Dedifferentiated amniotic fluid mesenchymal stem cell (primary cell): ENCODE measurements at regions not wholly inside any gene's neighbourhood (a gene's known extent, or its start where the extent isn't known, plus 50 kb on each side); places are given as distances from the start of the nearest gene placed in this dataset.
A peak's percentile ranks its signal among the peaks of the same experiment; 100 is the strongest.

Experiments used
- DNase-seq: peaks from one replicate; pipeline ENCODE4 v3.0.0-alpha.2; 2016; ENCODE audit errors: extremely low spot score

DNA sequence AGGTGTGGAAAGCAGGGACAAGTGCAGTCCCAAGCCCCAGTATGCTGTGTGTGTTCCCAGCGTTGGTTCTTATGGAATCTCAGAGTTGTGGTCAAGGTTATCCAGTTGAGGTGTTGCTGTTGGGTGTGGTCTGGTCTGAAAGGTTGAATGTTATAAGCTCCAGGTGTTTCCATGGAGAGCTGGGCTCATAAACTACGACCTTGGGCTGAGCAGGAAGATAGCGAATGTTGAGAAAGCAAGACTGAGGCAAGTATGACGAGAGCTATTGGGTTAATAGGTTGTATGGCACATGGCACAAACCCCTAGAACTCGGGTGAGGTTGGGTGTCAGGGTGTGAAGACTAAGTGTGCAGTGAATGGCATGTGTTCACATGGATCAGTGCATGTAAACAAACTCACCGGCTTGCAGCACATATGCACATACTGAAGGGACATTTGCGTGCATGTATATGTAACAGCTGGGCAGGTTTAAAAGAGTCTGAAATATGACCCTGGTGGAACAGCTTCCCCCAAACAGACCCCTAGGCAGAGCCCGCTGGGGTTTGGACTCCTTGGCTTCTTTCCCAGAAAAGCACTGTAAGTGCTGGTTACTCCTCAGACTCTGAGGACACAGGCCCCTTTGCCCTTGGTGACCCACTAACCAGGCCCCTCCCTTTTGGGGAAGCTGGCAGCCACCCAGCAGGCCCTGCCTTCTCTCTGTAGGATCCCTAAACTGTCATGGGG is 117.5 kb downstream of the NAV1 start:
- peak; percentile 71 for DNase-seq

DNA sequence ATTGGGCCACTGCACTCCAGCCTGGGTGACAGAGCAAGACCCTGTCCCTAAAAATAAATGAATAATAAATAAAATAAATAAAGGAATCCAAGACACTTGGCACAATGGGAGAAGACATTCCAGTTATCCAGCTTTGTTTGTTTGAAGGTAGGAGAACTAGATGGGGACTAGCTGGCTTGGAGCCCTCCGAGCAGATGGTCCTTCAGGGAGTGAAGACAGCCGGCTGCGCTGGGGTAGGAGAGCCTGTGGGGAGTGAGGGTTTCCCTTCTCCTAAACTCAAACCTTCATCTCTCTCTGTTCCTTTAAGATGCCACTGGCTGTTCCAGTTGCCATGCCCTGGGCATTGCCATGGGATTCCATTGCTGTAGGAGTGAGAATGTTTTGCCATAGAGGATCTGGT is 120.6 kb downstream of the NAV1 start:
- DNase-seq, result no peak

DNA sequence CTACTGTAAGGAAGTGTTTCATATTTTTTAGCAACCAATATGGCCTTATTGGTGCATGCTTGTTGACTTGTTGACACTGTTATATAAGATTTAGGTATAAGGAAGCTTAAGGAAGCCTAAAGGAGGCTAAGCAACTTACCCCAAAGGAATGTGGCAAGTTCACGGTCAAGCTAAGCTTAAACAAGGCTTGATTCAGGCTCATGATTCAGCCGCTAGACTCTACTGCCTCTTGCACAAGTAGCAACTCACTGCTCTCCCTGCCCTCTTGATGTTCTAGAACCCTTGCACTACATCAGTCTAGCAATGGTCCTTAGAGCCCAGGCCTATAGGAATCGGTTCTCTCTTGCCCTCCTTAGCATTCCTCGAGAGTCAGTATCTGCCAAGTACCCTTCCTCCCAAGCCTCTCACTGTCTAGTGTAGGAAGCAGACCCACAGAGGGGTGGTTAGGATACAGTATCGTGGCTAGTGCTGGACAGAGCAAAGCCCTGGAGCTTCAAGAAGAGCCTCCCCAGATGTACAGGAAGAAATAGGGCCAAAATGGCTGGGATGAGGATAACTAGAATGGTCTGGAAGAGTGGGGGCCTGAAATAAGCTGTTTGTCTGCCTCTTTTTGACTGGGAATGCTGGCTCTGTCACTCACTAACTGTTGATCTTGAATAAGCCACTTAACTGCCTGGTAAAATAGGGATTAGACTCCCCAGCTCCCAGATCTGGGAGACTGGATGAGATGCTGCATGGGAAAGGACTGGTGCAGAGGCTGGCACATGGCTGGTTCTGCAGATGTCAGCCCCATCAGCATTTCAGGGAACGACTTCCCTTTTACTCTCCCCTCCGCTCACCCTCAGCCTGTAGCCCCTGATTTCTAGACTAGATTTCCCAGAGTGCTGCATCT is 122.2 kb downstream of the NAV1 start:
- DNase-seq, result no peak

DNA sequence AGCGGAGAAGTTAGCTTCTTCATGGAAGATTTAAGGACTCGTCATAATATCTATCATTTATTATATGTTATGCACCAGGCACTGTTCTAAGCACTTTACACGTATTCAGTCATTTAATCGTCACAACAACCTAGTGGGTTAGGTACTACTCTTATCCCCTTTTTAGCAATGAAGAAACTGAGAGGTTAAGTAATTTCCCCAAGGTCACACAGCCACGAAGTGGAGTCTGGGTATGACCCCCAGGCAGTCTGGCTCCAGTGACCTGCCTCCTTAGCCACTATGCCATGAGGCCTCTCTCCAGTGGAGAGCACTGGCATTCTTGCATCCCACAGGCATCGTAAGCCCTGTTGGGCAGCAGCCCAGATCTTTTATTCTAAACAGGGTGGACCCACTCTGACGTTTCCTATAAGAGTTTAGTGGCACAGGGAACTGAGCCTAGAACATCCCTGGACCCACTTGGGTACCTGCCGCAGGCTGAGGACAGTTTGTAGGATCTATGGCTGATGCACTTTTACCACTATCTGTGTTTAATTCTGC is 123.0 kb downstream of the NAV1 start:
- no peak for DNase-seq

DNA sequence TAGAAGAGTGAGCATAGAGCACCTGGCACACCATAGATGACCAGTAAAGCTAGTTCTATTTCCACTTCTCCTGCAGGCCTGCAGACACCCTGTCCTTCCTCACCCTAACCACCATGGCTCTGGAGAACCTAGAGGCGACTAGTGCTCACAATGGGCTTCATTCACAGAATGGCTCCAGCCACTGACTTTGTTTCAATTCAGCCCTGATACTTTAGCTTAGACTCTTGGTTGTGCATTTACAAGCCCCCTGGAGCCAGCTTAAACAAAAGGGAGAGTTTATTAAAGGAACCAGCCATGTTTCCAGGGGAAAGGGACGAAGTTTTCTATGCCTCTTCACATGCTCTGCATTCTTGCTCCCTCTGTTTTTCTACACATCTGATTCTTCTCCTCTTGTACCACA is 123.7 kb downstream of the NAV1 start:
- no peak for DNase-seq

DNA sequence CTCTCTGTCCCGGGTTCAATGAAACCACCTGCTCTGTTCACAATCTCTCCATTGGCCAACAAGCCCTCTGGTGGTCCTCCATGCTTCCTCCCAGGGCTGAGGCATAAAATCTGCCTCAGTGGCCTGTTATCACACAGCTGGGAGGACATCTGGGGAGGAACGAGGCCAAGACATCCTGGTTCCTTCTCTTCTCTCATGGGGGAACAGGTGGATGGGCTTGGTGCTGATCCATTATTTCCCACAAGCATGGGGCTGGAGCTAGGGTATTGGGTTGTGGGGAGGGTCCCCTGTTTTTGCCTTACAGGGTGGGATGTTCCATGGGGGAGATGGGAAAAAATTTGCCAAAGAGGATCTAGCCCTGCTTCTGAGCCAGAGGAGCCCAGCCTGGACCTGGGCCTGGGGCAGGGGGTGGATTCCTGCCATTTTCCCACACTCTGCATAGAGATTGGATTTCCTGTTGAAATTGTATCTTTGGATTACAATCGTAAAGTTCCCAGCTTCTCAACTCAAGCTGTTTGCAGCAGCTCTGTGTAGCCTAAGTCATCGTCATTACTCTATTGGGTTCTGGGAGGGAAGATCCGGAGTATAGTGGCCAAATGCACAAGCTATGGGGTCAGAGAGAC is 124.7 kb downstream of the NAV1 start:
- no peak for DNase-seq

DNA sequence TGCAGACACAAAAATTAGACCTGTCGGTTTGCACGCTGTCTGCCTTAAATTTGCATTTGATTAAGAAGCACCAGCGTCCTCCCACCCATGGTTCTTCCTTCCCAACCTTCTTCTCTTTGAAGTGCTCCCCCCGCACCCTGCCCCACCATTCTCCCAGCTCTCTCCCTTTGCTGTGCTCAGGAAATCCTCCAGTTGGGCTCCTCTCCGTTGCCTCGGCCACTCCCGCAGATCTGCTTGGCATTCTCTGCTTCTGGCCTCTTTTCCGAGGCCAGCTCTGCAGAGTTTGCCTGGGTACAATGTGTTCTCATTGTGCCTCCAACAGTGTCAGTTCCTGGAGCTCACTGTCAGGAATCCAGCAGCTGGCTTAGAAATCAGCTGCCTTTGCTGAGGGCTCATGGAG is 126.1 kb downstream of the NAV1 start:
- no peak for DNase-seq

DNA sequence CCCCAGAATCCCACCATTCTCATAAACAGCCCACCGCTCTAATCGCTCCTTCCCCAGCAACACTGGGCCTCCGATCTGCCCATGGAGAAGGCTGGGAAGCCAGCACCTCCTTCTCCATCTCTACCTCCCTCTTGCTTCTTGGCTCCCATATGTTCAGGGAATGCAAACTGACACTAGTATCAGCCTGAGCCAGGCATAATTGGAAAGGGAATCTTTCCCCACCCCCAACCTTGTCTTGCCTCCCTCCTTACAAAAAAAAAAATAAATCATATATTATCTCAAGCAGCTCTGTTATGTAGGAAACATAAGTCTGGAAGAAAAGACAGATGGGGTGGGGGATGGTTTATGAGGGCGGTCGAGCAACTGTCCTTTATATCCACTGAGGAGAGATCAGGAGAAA is 127.2 kb downstream of the NAV1 start:
- no peak for DNase-seq

DNA sequence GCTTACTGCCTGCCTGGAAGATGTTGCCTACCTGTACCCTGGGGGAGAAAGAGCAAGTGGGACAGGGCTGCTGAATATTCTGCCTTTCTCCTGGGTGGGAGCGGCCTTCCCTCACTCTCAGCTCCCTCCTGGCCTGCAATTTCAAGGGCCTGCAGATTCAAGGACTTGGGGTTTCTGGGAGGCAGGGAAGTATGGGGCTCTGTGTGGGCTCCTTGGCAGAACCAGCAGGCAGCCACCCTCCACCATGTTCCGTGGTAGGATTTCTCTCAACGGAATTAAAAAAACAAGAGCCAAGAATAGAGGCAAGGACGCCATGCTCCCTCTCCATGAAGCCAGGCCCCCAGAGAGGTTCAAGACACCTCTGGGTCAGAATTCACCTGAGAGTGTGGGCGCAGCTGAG is 127.7 kb downstream of the NAV1 start:
- no peak for DNase-seq

DNA sequence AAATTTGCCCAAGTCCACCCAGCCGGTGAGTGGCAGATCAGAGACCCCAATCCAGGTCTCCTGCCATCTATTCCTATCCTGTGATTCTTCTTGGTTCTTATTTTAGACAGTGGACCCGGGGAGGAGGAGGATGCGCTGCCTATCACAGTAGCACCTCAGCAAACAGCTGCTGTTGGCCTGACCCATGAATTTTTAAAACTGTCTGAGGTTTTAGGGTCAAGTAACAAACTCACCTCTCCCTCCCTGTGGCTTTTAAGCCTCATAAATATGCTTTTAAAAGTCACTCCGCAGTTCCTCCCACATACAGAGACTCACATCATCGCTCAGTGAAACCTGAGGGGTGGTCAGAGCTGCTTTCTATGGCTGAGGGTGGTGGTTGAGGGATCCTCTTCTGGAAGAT is 128.6 kb downstream of the NAV1 start:
- no peak for DNase-seq

DNA sequence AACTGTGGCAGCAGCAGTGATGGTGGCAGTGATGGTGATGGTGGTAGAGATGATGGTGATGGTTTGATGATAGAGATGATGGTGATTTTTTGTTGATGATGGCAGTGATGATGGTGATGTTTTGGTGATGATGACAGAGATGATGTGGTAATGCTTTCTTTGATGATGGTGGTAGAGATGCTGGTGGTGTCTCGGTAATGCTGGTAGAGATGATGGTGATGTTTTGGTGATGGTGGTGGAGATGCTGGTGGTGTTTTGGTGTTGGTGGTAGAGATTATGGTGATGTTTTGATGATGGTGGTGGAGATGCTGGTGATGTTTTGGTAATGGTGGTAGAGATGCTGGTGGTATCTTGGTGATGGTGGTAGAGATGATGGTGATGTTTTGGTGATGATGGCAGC is 131.6 kb downstream of the NAV1 start:
- DNase-seq, result no peak

DNA sequence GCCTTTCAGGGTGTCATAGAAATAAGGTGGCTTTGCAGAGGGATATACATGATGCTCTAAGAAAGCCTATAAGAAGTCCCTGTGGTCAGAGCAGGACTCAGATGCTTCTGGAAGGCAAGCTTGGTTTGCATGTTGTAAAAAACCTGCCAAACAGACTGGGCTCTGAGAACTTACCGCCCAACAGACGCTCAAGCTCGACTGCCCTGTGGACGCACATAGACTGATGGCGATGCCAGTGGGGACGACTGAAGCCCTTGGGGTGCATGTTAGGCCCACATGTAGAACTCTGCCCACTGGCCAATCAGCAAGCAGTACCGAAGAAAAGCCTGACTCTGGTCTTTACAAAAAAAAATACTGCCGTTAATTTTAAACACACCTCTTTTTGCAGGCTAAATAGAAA is 133.8 kb downstream of the NAV1 start:
- no peak for DNase-seq

DNA sequence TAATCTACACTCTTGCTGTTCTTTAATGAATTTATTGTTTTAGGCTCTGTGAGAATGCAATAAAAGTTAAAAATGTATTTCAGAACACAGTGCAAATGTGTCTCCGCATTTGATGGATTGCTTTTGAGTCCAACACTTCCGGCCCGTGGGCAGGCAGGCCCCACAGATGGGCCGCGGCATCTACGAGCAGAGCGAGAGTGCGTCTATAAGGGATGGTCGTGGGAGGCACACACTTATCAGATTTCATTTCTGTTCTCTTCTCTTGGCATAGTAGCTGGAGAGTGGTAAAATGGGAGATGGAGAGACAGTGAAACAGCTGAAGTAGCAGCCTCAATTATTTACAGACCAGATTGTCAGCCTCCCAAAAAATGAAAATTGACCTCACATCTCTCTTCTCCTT is 134.2 kb downstream of the NAV1 start:
- DNase-seq, result no peak

DNA sequence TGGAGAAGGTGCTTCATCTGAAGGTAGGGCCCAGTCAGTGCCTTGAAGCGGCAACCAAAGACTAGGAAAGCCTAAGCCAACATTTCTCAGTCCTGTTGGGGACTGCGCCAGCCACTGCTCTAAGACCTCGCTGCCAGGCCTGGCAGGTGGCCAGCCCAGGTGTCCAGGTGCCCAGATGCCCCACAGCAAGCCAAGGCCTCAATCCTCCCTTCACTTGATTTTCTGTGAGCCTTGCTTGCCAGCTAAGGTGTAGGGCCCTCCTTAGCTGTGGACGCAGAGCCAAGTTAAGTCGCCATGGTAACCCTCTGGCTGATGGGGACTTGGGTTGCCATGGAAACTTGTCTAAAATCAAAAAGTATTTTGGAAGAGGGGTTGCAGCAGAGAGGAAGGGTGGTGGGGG is 135.0 kb downstream of the NAV1 start:
- no peak for DNase-seq

DNA sequence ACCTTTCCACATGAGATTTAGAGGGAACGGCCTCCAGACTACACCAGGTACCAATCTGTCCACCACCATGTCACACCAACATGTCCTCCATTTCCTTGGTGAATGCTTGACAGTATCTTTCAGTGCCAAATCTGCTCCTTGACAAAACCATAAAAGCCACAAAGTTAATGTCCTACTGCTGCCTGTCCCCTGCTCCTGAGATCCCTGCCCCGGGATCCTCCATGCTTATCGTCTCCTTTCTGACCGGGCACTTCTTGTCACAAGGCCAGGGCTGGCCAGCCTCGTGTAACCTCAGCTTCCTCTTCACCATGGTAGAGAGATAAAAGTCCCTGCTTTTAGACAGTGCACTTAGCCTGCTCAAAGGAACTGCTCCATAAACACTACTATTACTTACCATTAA is 136.2 kb downstream of the NAV1 start:
- no peak for DNase-seq

DNA sequence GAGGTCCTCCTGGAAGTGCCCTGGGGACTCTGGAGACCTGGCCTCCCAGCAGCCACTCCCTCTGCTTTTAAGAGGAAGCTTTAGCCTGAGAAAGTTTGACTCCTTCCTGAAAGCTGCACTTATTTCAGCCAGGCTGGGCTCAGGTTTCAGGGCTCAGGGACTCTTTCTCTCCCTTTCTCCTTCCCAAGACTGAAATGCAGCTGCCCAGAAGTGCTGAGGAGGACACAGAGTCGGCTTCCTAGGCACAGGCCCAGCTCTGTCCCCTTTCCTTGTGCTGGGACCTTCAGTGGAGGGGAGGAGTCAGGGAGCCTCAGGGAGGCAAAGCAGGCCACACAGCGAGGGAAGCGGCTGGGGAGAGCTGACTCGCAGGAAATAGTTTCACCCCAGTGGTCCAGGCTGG is 137.3 kb downstream of the NAV1 start:
- no peak for DNase-seq

DNA sequence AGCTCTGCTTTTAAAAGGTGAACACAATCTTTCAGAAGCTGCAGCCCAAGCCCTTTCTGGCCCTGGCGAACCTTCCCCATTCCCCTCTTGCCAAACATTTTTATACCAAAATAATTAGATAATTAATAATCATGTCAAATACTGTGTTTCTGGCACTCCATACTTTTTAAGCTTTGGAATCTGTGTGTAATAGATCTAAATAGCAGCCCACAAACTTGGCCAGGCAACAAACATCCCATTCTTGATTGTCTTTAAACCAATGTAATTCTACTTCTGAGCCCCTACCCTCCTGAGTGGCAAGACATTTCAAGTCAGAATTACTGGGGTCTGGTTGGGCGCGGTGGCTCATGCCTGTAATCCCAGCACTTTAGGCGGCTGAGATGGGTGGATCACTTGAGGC is 137.7 kb downstream of the NAV1 start:
- DNase-seq, result no peak

DNA sequence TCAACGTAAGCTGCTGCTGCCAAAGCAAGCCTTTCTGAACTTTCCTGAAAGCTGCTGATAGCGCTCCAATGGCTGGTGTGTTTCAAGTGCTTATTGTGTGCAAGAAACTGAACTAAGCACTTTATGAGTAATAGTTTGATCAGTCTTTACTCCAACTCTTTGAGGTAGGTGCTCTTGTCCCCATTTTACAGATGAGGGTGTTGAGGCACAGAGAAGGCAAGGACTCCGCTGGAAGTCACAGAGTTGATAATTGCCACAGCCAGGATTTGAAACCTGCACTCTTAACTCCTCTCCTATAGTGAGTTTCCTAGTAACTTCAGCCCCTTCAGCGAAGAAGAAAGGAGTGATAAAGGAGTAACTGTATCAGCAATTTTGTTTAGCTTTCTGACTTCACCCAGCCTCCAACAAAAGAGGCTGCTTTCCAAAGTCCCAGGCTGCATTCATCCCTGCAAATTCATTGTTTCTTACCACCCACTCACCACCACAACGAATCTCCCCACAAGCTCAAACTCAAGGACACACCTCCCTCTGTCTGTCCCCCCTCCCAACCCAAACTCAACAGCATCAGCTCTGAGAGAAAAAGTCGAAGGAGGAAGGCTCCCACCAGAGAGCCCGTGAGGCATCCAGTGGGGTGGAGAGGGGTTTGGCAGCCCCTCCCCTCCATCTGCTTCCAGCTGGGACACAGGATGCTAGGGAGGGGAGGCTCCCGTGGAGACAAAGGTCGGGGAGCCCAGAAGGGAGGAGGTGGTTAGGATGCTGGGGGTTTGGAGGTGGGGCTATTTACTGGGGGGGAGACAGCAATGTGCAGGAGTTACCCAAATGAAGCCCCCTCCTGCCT is 139.6 kb downstream of the NAV1 start:
- DNase-seq, result no peak

DNA sequence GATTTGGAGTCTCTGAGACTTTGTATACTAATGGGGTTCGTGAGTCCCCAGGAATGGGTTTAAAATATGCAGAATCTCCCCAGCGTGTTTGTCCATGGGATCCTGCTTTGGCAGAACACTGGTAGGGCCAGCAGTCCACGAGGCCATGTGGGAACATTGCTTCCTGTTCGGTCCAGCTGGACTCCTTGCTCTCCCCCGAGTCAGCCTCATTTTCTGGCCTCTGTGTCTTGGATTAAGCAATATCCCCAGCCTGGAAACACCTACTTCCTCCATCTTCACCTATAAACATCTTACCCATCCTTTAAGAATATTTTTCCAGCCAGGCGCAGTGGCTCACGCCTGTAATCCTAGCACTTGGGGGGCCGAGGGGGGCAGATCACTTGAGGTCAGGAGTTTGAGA is 142.4 kb downstream of the NAV1 start:
- no peak for DNase-seq

DNA sequence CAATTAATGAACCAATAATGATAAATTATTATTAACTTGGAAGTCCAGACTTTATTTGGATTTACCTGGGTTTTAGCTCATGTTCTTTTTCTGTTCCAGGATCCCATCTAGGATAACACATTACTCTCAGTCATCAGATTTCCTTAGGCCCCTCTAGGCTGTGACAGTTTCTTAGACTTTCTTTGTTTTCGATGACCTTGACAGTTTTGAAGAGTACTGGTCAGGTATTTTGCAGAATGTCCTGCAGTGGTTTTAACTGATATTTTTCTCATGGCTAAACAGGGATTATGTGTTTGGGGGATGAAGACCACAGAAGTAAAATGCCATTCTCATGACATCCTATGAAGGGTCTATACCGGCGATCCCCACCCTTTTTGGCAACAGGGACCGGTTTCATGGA is 144.0 kb downstream of the NAV1 start:
- no peak for DNase-seq

DNA sequence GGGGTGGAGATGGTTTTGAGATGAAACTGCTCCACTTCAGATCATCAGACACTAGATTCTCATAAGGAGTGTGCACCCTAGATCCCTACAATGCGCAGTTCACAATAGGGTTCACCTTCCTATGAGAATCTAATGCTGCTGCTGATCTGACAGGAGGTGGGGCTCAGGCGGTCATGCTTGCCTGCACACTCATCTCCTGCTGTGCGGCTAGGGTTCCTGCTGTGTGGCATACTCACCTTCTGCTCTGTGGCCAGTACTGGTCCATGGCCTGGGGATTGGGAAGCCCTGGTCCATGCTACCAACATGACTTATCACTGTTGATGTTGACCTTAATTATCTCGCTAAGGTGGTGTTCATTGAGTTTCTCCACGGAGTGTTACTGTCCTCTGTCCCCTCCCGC is 144.5 kb downstream of the NAV1 start:
- DNase-seq, result no peak

DNA sequence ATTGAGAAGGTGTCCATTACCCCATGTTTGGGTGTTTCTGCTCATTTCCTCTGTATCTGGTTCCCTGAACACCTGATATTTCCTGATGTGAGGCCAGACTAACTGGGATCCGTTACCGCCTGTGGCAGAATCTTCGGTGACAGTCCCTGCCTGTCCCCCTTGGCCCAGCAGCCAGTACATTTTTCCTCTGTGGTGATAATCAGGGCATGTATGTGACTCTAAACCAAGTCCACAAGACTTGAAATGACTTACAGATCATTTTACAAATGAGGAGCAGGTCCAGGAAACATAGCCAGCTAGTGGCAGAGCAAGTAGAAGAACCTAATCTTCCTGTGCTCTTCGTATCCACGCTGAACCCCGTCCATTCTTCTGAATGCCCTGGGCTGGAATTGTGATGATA is 143.5 kb upstream of the IPO9 start:
- DNase-seq, result no peak
